ENCODE measurements at regions not wholly inside any gene's neighbourhood (a gene's known extent, or its start where the extent isn't known, plus 50 kb on each side); places are given as distances from the start of the nearest gene placed in this dataset.

DNA sequence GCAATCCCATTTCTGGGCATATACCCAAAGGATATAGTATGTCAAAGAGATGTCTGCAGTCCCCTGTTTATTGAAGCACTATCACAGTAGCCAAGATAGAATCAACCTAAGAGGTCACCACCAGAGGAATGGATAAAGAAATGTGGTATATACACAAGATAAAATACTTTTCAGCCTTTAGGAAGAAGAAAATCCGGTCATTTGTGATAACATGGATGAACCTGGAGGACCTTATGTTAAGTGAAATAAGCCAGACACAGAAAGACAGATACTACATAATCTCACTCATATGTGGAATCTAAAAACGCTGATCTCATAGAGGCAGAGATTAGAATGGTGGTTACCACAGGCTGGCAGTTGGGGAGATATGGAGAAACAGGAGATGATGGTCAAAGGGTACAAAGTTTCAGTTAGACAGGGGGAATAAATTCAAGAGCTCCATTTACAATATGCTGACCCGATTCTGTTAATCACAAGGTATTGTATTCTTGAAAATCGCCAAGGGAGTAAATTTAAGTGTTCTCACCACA is 195.8 kb downstream of the MTHFS start:
- WGBS, 3 donors: 69 to 81% (median 75%) methylated on average over 4 of the region's 4 CpGs
- H3K9me3 ChIP-seq: no peaks in the 10 kb centered on the region
- H3K4me1 ChIP-seq (ENCODE audit: insufficient read depth): no peaks in the 10 kb centered on the region
- no peak overlapping the region for H3K4me3 ChIP-seq
- DNase-seq: no peak
- intact Hi-C loops (cut with DNase I): no loop called here
- H3K27me3 ChIP-seq: no peaks in the 10 kb centered on the region
- H3K36me3 ChIP-seq: no peaks in the 10 kb centered on the region
- H3K27ac ChIP-seq: no peak overlapping the region
- TF ChIP-seq EP300 (IDR thresholded peaks at IDR 0.05) (no peak), POLR2A (IDR thresholded peaks at IDR 0.05) (no peak)
- TF ChIP-seq, protein P1, sequence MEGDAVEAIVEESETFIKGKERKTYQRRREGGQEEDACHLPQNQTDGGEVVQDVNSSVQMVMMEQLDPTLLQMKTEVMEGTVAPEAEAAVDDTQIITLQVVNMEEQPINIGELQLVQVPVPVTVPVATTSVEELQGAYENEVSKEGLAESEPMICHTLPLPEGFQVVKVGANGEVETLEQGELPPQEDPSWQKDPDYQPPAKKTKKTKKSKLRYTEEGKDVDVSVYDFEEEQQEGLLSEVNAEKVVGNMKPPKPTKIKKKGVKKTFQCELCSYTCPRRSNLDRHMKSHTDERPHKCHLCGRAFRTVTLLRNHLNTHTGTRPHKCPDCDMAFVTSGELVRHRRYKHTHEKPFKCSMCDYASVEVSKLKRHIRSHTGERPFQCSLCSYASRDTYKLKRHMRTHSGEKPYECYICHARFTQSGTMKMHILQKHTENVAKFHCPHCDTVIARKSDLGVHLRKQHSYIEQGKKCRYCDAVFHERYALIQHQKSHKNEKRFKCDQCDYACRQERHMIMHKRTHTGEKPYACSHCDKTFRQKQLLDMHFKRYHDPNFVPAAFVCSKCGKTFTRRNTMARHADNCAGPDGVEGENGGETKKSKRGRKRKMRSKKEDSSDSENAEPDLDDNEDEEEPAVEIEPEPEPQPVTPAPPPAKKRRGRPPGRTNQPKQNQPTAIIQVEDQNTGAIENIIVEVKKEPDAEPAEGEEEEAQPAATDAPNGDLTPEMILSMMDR (IDR thresholded peaks at IDR 0.05): no peak

DNA sequence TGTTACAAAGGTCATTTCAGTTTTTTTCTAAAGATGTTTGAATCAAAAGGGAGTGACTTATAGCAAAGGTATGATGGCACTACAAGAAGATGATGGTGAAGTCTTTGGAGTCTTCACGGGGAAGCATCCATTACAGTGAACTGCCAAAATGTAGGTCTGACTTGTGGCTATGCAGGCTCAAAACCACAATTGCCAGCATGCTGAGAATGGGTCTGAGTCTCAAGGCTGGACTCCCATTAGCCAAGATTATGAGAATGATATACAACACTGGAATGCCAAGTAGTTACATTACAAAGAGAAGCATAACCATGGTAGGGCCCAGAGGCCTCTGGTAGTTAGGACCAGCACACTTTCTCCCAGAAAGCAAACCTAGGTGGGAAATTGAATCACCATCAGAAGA is 194.2 kb downstream of the MTHFS start:
- no peaks in the 10 kb centered on the region for H3K4me1 ChIP-seq (ENCODE audit: insufficient read depth)
- TF ChIP-seq, protein P1 (IDR thresholded peaks at IDR 0.05): no peak
- TF ChIP-seq EP300 (IDR thresholded peaks at IDR 0.05) (no peak), POLR2A (IDR thresholded peaks at IDR 0.05) (no peak)
- intact Hi-C loops (cut with DNase I): no loop called here
- H3K27ac ChIP-seq: no peak overlapping the region
- no peaks in the 10 kb centered on the region for H3K27me3 ChIP-seq
- no peak for DNase-seq
- WGBS, 3 donors: 89 to 97% (median 95%) methylated on average over 1 of the region's 1 CpG
- H3K4me3 ChIP-seq: no peak overlapping the region
- no peaks in the 10 kb centered on the region for H3K36me3 ChIP-seq
- H3K9me3 ChIP-seq: no peaks in the 10 kb centered on the region

DNA sequence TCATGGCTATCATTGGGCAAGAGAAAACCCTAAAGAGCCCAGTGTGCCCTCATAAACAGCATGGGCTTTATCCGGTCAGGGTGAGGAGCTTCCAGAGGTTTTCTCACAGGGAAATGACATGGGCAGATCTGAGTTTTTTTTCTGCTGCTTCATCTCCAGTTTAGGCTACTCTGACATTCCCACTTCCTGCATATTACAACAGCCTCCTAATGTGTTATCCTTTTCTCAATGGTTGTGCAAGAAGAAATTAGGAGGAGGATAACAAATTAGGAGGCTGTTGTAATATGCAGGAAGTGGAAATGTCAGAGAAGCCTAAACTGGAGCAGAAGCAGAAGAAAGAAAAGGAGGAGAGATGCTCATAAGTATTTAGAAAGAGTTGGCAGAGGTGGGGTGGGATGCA is 175.6 kb downstream of the MTHFS start:
- no peaks in the 10 kb centered on the region for H3K9me3 ChIP-seq
- intact Hi-C loops (cut with DNase I): no loop called here
- DNase-seq: no peak

GRCh38 chr15:79724312-79724711 is 172.5 kb downstream of the MTHFS start:
- TF ChIP-seq EP300 (IDR thresholded peaks at IDR 0.05) (no peak), POLR2A (IDR thresholded peaks at IDR 0.05) (no peak)
- TF ChIP-seq, protein P1 (IDR thresholded peaks at IDR 0.05): no peak
- Histone ChIP-seq H3K4me1 (ENCODE audit: insufficient read depth) (no peaks in the 10 kb centered on the region), H3K27me3 (no peaks in the 10 kb centered on the region), H3K27ac (no peak overlapping the region), H3K4me3 (no peak overlapping the region), H3K9me3 (no peaks in the 10 kb centered on the region), H3K36me3 (no peaks in the 10 kb centered on the region)
- no peak for DNase-seq
- intact Hi-C loops (cut with DNase I): no loop called here

More for the DNA sequence above, 175.6 kb downstream of the MTHFS start:
- TF ChIP-seq, protein P1 (IDR thresholded peaks at IDR 0.05): no peak
- no peak for TF ChIP-seq POLR2A (IDR thresholded peaks at IDR 0.05)
- TF ChIP-seq EP300 (IDR thresholded peaks at IDR 0.05): no peak
- Histone ChIP-seq H3K4me1 (ENCODE audit: insufficient read depth) (no peaks in the 10 kb centered on the region), H3K27ac (no peak overlapping the region), H3K4me3 (no peak overlapping the region), H3K27me3 (no peaks in the 10 kb centered on the region), H3K36me3 (no peaks in the 10 kb centered on the region)
- 70 to 89% (median 82%) methylated on average over 1 of the region's 1 CpG for WGBS, 3 donors
